Sigmoid colon (tissue), 4 donors: ENCODE measurements at regions not wholly inside any gene's neighbourhood (a gene's known extent, or its start where the extent isn't known, plus 50 kb on each side); places are given as distances from the start of the nearest gene placed in this dataset.

Experiments
- POLR2A ChIP-seq, 2 donors: fragments of 450-650 bp; IDR thresholded peaks; one replicate each; pipeline ENCODE4 v1.6.1; 2016; ENCODE audit warnings: antibody characterized with exemption in 2 of 2, mild to moderate bottlenecking in 2 of 2, moderate library complexity in 2 of 2
- POLR2AphosphoS5 ChIP-seq, 4 donors: sonication (generic); formaldehyde crosslinking; IDR thresholded peaks; one replicate each; pipeline ENCODE4 v1.6.1; 2017; ENCODE audit warnings: antibody characterized with exemption in 4 of 4
- TF ChIP-seq, protein P1 (sequence below), 4 experiments: fragments of 450-650 bp in 3 of 4; fragments of 200-600 bp in 1 of 4; IDR thresholded peaks; one replicate each; pipeline ENCODE4 v1.5.1; 2016 to 2019; ENCODE audit warnings: antibody characterized with exemption in 4 of 4, mild to moderate bottlenecking in 3 of 4, moderate library complexity in 2 of 4

DNA sequence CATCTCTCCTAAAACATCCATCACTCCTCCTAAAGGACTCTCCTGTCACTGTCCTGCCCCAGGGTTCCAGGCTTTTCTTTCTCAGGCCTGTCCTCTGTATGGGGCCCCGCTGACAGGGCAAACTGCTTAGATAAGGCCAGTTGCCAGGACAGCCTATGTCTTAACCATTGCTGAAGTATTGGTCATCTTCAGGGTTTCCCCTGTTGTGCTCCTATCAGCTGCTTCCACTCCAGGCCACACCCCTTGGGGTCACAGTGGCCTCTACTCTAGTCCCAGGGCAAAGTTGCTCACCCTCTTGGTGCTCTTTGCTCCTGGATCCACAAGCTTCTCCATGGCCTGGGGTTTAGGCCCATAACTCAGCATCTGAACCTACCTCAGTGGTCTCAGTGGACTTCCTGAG is 138.0 kb upstream of the PJA1 start:
- TF ChIP-seq, protein P1, sequence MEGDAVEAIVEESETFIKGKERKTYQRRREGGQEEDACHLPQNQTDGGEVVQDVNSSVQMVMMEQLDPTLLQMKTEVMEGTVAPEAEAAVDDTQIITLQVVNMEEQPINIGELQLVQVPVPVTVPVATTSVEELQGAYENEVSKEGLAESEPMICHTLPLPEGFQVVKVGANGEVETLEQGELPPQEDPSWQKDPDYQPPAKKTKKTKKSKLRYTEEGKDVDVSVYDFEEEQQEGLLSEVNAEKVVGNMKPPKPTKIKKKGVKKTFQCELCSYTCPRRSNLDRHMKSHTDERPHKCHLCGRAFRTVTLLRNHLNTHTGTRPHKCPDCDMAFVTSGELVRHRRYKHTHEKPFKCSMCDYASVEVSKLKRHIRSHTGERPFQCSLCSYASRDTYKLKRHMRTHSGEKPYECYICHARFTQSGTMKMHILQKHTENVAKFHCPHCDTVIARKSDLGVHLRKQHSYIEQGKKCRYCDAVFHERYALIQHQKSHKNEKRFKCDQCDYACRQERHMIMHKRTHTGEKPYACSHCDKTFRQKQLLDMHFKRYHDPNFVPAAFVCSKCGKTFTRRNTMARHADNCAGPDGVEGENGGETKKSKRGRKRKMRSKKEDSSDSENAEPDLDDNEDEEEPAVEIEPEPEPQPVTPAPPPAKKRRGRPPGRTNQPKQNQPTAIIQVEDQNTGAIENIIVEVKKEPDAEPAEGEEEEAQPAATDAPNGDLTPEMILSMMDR (IDR thresholded peaks at IDR 0.05) = no peak
- TF ChIP-seq POLR2AphosphoS5 (IDR thresholded peaks at IDR 0.05) (no peak), POLR2A (IDR thresholded peaks at IDR 0.05) (no peak)
